Ovary (tissue), 7 donors: ENCODE measurements at regions not wholly inside any gene's neighbourhood (a gene's known extent, or its start where the extent isn't known, plus 50 kb on each side); places are given as distances from the start of the nearest gene placed in this dataset.

Experiments
- DNase-seq, 5 donors: peaks; one replicate each; pipeline ENCODE4 v3.0.0-alpha.2; 2019 to 2020
- H3K27ac ChIP-seq, 2 donors: fragments of 200-600 bp; one replicate each; pipeline versions ENCODE4 v1.5.1 to v1.8.0; 2019 to 2022
- H3K27me3 ChIP-seq: fragments of 200-600 bp; one replicate; pipeline ENCODE4 v1.8.0; 2022
- H3K36me3 ChIP-seq: fragments of 200-600 bp; sonication (generic); one replicate; pipeline ENCODE4 v1.5.1; 2019
- H3K4me1 ChIP-seq: one replicate; pipeline ENCODE4 v1.8.1; 2013; ENCODE audit warnings: mild to moderate bottlenecking, moderate library complexity; ENCODE audit not compliant: insufficient read depth
- H3K4me3 ChIP-seq: fragments of 200-600 bp; sonication (generic); one replicate; pipeline ENCODE4 v1.5.1; 2017
- H3K9me3 ChIP-seq, 2 donors: fragments of 200-600 bp in 1 of 2; sonication (generic) in 1 of 2; one replicate each; pipeline versions ENCODE4 v1.5.1 to v1.8.1; 2013 to 2019; ENCODE audit warnings: mild to moderate bottlenecking in 1 of 2, moderate library complexity in 1 of 2
- EP300 ChIP-seq: sonication (generic); formaldehyde crosslinking; IDR thresholded peaks from one replicate; pipeline ENCODE4 v1.6.1; 2017; ENCODE audit warnings: antibody characterized with exemption
- POLR2A ChIP-seq: fragments of 450-650 bp; IDR thresholded peaks from one replicate; pipeline ENCODE4 v1.6.1; 2017; ENCODE audit warnings: antibody characterized with exemption, mild to moderate bottlenecking, moderate library complexity
- WGBS, 3 donors: extraction: QIAGEN DNeasy Blood & Tissue Kit in 1 of 3; methylation state at CpG; one replicate each; pipeline versions ENCODE4 v1.1.5 to v1.1.7; 2013 to 2017; 5-methylcytosine and 5-hydroxymethylcytosine counted together
- intact Hi-C, 4 donors: fragments of 100-400 bp; cut with DNase I; formaldehyde crosslinking; loops; one replicate each; pipeline versions ENCODE4 v1.11.0 to v1.15.1; 2022 to 2023
- TF ChIP-seq, protein P1 (sequence below), 3 donors: fragments of 450-650 bp in 2 of 3; fragments of 200-600 bp in 1 of 3; IDR thresholded peaks; one replicate each; pipeline versions ENCODE4 v1.5.1 to v1.8.0; 2016 to 2022; ENCODE audit warnings: antibody characterized with exemption in 3 of 3, mild to moderate bottlenecking in 1 of 3
- donor health status: DM: no; HTN: no; CAD: no; lungs with moderate emphysema.
- donor health status: DM: no; HTN: no; CAD: no.
- donor health status: Bipolar disorder and iron deficiency.
- donor health status: DM: no; HTN: no; CAD: no.
- donor health status: DM: yes; HTN: yes; CAD: no.

DNA sequence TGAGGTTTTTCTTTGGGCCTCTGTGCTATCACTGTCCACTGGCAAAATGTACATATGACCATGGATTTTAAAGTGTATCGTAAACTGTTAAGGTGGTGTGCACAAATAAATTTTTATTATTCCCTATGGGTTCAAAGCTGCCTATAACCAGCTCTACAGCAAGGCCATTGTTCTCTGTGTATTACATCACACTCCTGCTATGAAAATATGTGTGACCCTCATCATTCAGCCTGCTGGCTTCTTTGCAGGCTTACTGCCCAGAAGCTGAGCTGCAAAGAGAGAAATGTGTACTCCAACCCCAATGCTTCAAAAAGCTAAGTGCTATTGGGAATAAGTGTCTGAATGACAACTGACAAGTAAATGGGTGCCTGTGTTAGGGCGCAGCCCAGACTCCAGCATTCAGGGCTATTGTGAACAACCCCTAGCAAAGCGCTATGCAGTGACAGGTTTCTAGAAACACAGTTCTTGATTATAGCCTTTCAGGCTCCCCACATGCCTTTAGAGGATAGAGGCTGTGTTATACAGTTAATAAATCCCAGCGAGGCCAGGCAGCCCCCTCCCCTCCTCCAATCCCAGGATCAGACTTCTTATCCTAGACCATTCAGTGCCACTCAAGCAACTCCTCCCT, 220.4 kb upstream of the RADX start:
- Histone ChIP-seq H3K4me3 (no peak overlapping the region), H3K9me3 (no peaks in the 10 kb centered on the region), H3K27ac (peak overlapping the region; percentile 47 to 67), H3K27me3 (no peaks in the 10 kb centered on the region), H3K4me1 (no peaks in the 10 kb centered on the region), H3K36me3 (no peaks in the 10 kb centered on the region)
- TF ChIP-seq POLR2A (no peak), EP300 (no peak)
- TF ChIP-seq, protein P1, sequence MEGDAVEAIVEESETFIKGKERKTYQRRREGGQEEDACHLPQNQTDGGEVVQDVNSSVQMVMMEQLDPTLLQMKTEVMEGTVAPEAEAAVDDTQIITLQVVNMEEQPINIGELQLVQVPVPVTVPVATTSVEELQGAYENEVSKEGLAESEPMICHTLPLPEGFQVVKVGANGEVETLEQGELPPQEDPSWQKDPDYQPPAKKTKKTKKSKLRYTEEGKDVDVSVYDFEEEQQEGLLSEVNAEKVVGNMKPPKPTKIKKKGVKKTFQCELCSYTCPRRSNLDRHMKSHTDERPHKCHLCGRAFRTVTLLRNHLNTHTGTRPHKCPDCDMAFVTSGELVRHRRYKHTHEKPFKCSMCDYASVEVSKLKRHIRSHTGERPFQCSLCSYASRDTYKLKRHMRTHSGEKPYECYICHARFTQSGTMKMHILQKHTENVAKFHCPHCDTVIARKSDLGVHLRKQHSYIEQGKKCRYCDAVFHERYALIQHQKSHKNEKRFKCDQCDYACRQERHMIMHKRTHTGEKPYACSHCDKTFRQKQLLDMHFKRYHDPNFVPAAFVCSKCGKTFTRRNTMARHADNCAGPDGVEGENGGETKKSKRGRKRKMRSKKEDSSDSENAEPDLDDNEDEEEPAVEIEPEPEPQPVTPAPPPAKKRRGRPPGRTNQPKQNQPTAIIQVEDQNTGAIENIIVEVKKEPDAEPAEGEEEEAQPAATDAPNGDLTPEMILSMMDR (IDR thresholded peaks at IDR 0.05): no peak
- intact Hi-C loops: loop anchor here in 2 of 4 donors (5.0 to 10.0 kb wide), 3 partner anchors 219 to 417 kb away; partner anchors contain the start of gene PWWP3B (in 1 of the 2)
- DNase-seq: peak in 2 of 5 donors; percentile 22 to 33
- 51 to 61% (median 57%) methylated on average over 4 of the region's 4 CpGs for WGBS, 3 donors

DNA sequence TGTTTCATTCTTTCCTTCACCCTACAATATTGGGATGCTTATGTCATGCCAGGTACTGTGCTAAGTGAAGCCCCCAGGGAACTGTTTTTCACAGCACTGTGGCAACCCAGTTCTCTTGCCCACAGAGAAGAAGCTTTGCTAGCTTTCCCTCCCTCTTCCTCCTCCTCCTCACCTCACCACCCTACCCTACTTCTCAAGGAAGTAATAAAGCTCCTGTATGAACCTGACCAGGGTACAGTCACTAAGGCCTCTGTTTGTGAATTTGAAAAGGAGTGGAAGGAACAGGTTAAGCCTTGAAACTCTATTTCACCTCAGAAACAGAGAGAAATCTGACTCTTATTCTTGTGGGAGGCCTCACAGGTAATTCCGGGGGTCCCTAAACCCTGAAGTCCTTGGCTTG, 219.4 kb upstream of the RADX start:
- H3K27ac ChIP-seq: peak overlapping the region; percentile 47 to 67
- no peaks in the 10 kb centered on the region for H3K4me1 ChIP-seq
- no peaks in the 10 kb centered on the region for H3K36me3 ChIP-seq
- DNase-seq: no peak
- intact Hi-C loops: loop anchor here in 2 of 4 donors (5.0 to 10.0 kb wide), 3 partner anchors 220 to 418 kb away; partner anchors contain the start of gene PWWP3B (in 1 of the 2)
- no peak overlapping the region for H3K4me3 ChIP-seq
- H3K9me3 ChIP-seq: no peaks in the 10 kb centered on the region
- TF ChIP-seq, protein P1 (IDR thresholded peaks at IDR 0.05): no peak
- TF ChIP-seq EP300 (no peak), POLR2A (no peak)
- 48 to 56% (median 52%) methylated on average over 1 of the region's 1 CpG for WGBS, 3 donors
- H3K27me3 ChIP-seq: no peaks in the 10 kb centered on the region

DNA sequence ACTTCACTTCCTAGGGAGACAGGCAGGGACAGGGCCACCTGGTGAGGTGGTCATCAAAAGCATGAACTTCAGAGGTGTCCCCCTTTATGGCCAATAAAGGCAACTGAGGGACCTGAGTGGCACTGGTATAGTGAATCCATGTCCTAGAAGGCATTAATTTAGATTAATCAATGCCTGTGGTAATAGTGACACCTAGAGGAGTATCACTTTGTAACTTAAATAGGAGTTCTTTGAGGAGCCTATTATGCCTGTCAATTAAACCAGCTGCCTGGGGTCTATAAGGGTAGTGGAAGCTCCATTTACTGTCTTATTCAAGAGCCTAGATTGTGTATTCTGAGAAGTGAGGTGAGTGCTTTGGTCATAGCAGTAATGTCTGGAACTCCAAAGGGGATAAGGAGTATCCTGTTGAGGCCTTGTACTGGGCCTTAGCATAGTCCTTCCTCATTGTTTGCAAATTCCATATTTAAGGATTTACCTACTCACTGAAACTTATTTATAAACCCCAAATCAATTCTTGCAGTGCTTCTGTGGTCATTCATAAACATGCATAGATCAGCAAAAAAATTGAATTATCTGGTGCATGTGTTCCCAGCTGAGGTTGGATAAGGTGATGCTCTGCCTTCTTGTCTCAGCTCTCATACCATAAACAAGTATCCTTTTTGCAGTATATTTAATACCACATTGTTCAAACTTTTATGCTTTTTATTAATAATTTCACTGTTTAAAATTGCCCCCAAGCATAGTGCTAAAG, 213.8 kb upstream of the RADX start:
- TF ChIP-seq EP300 (no peak), POLR2A (no peak)
- TF ChIP-seq, protein P1 (IDR thresholded peaks at IDR 0.05): peak in 2 of 3 donors; percentile 16 to 31
- intact Hi-C loops: loop anchor here in 2 of 4 donors (5.0 to 10.0 kb wide), 3 partner anchors 361 to 423 kb away; partner anchors contain the start of gene SERPINA7 (in 1 of the 2)

DNA sequence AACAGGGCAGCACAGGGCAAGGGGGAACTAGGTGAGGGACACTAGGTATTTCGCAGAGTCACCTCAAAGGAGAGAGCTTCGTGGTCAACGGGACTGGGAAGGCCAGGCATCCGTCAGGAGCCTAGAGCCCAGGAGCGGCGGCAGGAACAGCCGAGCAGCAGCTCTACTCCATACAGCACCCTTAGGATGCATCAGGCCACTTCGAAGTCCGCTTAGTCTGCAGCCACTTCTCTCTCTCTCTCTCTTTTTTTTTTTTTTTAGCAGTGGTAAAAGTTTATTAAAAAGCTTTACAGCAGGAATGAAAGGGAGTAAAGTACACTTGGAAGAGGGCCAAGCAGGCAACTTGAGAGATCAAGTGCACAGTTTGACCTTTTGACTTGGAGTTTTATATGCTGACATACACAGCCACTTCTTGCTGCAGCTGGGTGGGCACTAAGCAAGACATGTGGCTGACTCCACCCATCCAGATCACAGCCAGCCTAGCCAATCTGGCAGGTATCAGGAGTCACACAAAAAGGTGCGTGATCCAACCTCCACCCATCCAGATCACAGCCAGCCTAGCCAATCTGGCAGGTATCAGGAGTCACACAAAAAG, 209.7 kb upstream of the RADX start:
- TF ChIP-seq POLR2A (no peak), EP300 (no peak)
- TF ChIP-seq, protein P1 (IDR thresholded peaks at IDR 0.05): no peak
- intact Hi-C loops: no loop called here
- Histone ChIP-seq H3K36me3 (no peaks in the 10 kb centered on the region), H3K9me3 (no peaks in the 10 kb centered on the region), H3K4me1 (no peaks in the 10 kb centered on the region), H3K4me3 (no peak overlapping the region), H3K27me3 (no peaks in the 10 kb centered on the region), H3K27ac (no peak overlapping the region)
- no peak for DNase-seq
- 67 to 70% (median 68%) methylated on average over 10 of the region's 10 CpGs for WGBS, 3 donors

More for the DNA sequence above, 213.8 kb upstream of the RADX start:
- no peaks in the 10 kb centered on the region for H3K9me3 ChIP-seq
- no peak overlapping the region for H3K27ac ChIP-seq
- DNase-seq: no peak
- H3K4me3 ChIP-seq: no peak overlapping the region
- no peaks in the 10 kb centered on the region for H3K36me3 ChIP-seq
- no peaks in the 10 kb centered on the region for H3K27me3 ChIP-seq
- H3K4me1 ChIP-seq: no peaks in the 10 kb centered on the region
